K562 (cell line): ENCODE measurements at regions not wholly inside any gene's neighbourhood (a gene's known extent, or its start where the extent isn't known, plus 50 kb on each side); places are given as distances from the start of the nearest gene placed in this dataset.

Experiments used
- ATAC-seq: fragments of 200-7000 bp; cut with Tn5 transposase; 3 replicates; pipeline ENCODE4 v1.9.1; 2020; ENCODE audit warnings: moderate library complexity
- BruUV-seq: library from RNA; stranded (reverse); fragments of 400-500 nt; replicated peaks from 2 replicates; lab custom pipeline; 2021; lab: Mats Ljungman, UMichigan
- CTCF ChIA-PET: fragments of 300-600 bp; formaldehyde crosslinking; extraction: SDS; loops from one replicate; lab custom pipeline; 2021; ENCODE audit warnings: low intra/inter-chr PET ratio; lab: Yijun Ruan, JAX
- POLR2A ChIA-PET: fragments of 300-600, 350-650 bp; sonication (Branson Sonifier 250); formaldehyde crosslinking; extraction: SDS; loops from one replicate; lab custom pipeline; 2021; ENCODE audit warnings: antibody characterized with exemption, inconsistent platforms; lab: Yijun Ruan, JAX
- DNase-seq, 4 experiments: peaks; one replicate each; pipeline versions ENCODE4 v3.0.0 to v3.0.0-alpha.2; 2011 to 2018; ENCODE audit warnings: low spot score in 3 of 4, mixed read lengths in 3 of 4; ENCODE audit errors: extremely low read depth in 1 of 4
- FAIRE-seq: peaks from 2 replicates; lab custom pipeline; 2011; peaks lifted over from hg19 to GRCh38; lab: Jason Lieb, UNC
- H2AFZ ChIP-seq: 2 replicates; pipeline ENCODE4 v1.6.0; 2011; ENCODE audit warnings: low read depth, low read length, control low read depth, inconsistent platforms
- H3K27ac ChIP-seq: fragments of 200-600 bp; 3 replicates; pipeline ENCODE4 v1.8.0; 2011; ENCODE audit warnings: low read depth, mild to moderate bottlenecking, control low read depth, inconsistent platforms, low read length, moderate library complexity, mixed read lengths; ENCODE audit errors: extremely low read depth
- H3K27me3 ChIP-seq, 2 experiments: fragments of 300-600 bp in 1 of 2; 2 replicates in 1 of 2; 3 replicates in 1 of 2; pipeline versions ENCODE4 v1.6.0 to v1.8.0; 2011; ENCODE audit warnings: inconsistent platforms in 2 of 2, low read length in 2 of 2, mild to moderate bottlenecking in 1 of 2, mixed read lengths in 1 of 2, moderate library complexity in 1 of 2; ENCODE audit not compliant: control insufficient read depth in 2 of 2, insufficient read depth in 2 of 2
- H3K36me3 ChIP-seq: fragments of 300-600 bp; 3 replicates; pipeline ENCODE4 v1.8.0; 2011; ENCODE audit warnings: mild to moderate bottlenecking, low read length, inconsistent platforms; ENCODE audit not compliant: control insufficient read depth, insufficient read depth
- H3K4me1 ChIP-seq, 2 experiments: fragments of 200-600 bp in 1 of 2; replicated peaks in 1 of 2; 2 replicates in 1 of 2; 3 replicates in 1 of 2; pipeline versions ENCODE4 v1.5.1 to v1.8.0; 2011; ENCODE audit warnings: inconsistent platforms in 2 of 2, low read length in 2 of 2, mild to moderate bottlenecking in 1 of 2, mixed read lengths in 1 of 2, moderate library complexity in 1 of 2; ENCODE audit not compliant: control insufficient read depth in 2 of 2, insufficient read depth in 2 of 2
- H3K4me2 ChIP-seq: 2 replicates; pipeline ENCODE4 v1.6.1; 2011; ENCODE audit warnings: low read length, control low read depth, inconsistent platforms, mixed read lengths; ENCODE audit not compliant: insufficient read depth
- H3K4me3 ChIP-seq: fragments of 200-600 bp; sonication (generic), shearing (Covaris generic); 2 replicates; pipeline ENCODE4 v1.5.1; 2016; ENCODE audit warnings: control low read depth, inconsistent platforms
- H3K79me2 ChIP-seq: fragments of 200-600 bp; 3 replicates; pipeline ENCODE4 v1.8.0; 2011; ENCODE audit warnings: low read length, inconsistent platforms; ENCODE audit not compliant: control insufficient read depth, insufficient read depth
- H3K9ac ChIP-seq, 2 experiments: 2 replicates each; pipeline versions ENCODE4 v1.6.0 to v1.6.1; 2011; ENCODE audit warnings: low read depth in 2 of 2, low read length in 2 of 2, control low read depth in 1 of 2, inconsistent platforms in 1 of 2, mild to moderate bottlenecking in 1 of 2, mixed read lengths in 1 of 2; ENCODE audit not compliant: insufficient read depth in 1 of 2
- H3K9me1 ChIP-seq: one replicate; pipeline ENCODE4 v1.6.0; 2011; ENCODE audit warnings: inconsistent platforms, mild to moderate bottlenecking, low read length, moderate library complexity; ENCODE audit not compliant: control insufficient read depth, insufficient read depth
- H3K9me3 ChIP-seq: replicated peaks from 2 replicates; pipeline ENCODE4 v1.5.1; 2011; ENCODE audit warnings: low read depth, low read length, inconsistent platforms; ENCODE audit not compliant: control insufficient read depth, insufficient read depth
- H4K20me1 ChIP-seq: replicated peaks from 2 replicates; pipeline ENCODE4 v1.6.1; 2011; ENCODE audit warnings: low read length, inconsistent platforms, mixed read lengths; ENCODE audit not compliant: control insufficient read depth, insufficient read depth
- ARID2 ChIP-seq: fragments of 450-650 bp; IDR thresholded peaks from 2 replicates; pipeline ENCODE4 v1.6.1; 2017; ENCODE audit warnings: antibody characterized with exemption, mild to moderate bottlenecking
- ELF2 ChIP-seq: fragments of 250-450 bp; sonication (Bioruptor Pico); IDR thresholded peaks from 2 replicates; pipeline ENCODE4 v1.5.0; 2021; ENCODE audit warnings: mild to moderate bottlenecking
- KAT7 ChIP-seq: sonication (generic); formaldehyde crosslinking; IDR thresholded peaks from 2 replicates; pipeline ENCODE4 v1.8.0; 2022; ENCODE audit warnings: missing genetic modification reagents, mild to moderate bottlenecking, borderline replicate concordance
- TBP ChIP-seq: optimal IDR thresholded peaks from 2 replicates; pipeline ENCODE3; 2011; ENCODE audit warnings: low read depth, low read length, improper control_type of control experiment
- TEAD4 ChIP-seq, 2 experiments: sonication (generic) in 1 of 2; formaldehyde crosslinking in 1 of 2; IDR thresholded peaks; 2 replicates each; pipeline versions ENCODE4 v1.6.1 to v1.8.0; 2012 to 2022; ENCODE audit warnings: borderline replicate concordance in 1 of 2, inconsistent platforms in 1 of 2, low read length in 1 of 2, mild to moderate bottlenecking in 1 of 2, missing genetic modification reagents in 1 of 2
- ZNF184 ChIP-seq: sonication (generic); formaldehyde crosslinking; IDR thresholded peaks from 2 replicates; pipeline ENCODE4 v1.5.0; 2020; ENCODE audit warnings: missing genetic modification reagents
- WGBS: fragments of 100-300 bp; shearing (Covaris generic); methylation state at CpG from one replicate; pipeline ENCODE4 v1.1.6; 2016; ENCODE audit warnings: low coverage, mixed read lengths; ENCODE audit not compliant: insufficient coverage; ENCODE audit errors: missing lambda C conversion rate; 5-methylcytosine and 5-hydroxymethylcytosine counted together
- in situ Hi-C: fragments of 300-500 bp; cut with MboI; formaldehyde crosslinking; loops from 4 replicates; pipeline ENCODE4 v1.15.0; 2018; ENCODE audit warnings: inconsistent platforms, mixed read lengths
- intact Hi-C: fragments of 100-400 bp; cut with micrococcal nuclease; formaldehyde crosslinking; loops from 2 replicates; pipeline ENCODE4 v1.14.2; 2022
- TF ChIP-seq, protein P1 (sequence below): fragments of 450-650 bp; formaldehyde crosslinking; IDR thresholded peaks from 2 replicates; pipeline ENCODE4 v1.4.0; 2020; ENCODE audit warnings: mild to moderate bottlenecking, moderate library complexity
- TF ChIP-seq, protein P2 (sequence below): sonication (generic); formaldehyde crosslinking; IDR thresholded peaks from 2 replicates; pipeline ENCODE4 v1.8.0; 2022; ENCODE audit warnings: mild to moderate bottlenecking, missing genetic modification reagents
- TF ChIP-seq, protein P3 (sequence below): fragments of 450-650 bp; IDR thresholded peaks from 2 replicates; pipeline ENCODE4 v1.6.1; 2017; ENCODE audit warnings: mild to moderate bottlenecking, moderate library complexity
- TF ChIP-seq, protein P4 (sequence below): sonication (generic); formaldehyde crosslinking; IDR thresholded peaks from 2 replicates; pipeline ENCODE4 v1.8.1; 2022; ENCODE audit warnings: missing genetic modification reagents
- TF ChIP-seq, protein P5 (sequence below): fragments of 450-650 bp; IDR thresholded peaks from 2 replicates; pipeline ENCODE4 v1.6.1; 2018; ENCODE audit not compliant: partially characterized antibody

DNA sequence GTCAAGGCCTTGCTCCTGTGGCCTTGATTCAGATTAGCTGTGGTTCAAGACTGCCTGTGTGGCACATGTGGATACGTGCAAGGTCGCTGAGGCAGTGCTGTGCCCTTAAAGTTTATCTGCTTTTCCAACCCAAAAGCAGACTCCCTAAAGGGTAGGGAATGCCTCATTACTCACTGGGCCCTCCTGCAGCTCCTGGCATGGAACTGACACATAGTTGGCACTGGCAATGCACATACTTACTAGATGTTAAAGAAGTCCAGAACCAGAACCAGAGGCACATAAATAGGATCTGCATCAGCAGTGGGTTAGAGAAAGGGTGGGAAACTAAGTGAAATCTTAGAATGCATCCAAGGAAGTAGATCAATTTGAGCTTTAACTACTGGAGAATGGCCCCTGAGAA, 90.6 kb upstream of the MLN start (continued):
- TF ChIP-seq, protein P1, sequence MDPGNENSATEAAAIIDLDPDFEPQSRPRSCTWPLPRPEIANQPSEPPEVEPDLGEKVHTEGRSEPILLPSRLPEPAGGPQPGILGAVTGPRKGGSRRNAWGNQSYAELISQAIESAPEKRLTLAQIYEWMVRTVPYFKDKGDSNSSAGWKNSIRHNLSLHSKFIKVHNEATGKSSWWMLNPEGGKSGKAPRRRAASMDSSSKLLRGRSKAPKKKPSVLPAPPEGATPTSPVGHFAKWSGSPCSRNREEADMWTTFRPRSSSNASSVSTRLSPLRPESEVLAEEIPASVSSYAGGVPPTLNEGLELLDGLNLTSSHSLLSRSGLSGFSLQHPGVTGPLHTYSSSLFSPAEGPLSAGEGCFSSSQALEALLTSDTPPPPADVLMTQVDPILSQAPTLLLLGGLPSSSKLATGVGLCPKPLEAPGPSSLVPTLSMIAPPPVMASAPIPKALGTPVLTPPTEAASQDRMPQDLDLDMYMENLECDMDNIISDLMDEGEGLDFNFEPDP (CRISPR knock-in tag) = no peak
- TF ChIP-seq KAT7 (CRISPR knock-in tag) = no peak
- TF ChIP-seq, protein P2, sequence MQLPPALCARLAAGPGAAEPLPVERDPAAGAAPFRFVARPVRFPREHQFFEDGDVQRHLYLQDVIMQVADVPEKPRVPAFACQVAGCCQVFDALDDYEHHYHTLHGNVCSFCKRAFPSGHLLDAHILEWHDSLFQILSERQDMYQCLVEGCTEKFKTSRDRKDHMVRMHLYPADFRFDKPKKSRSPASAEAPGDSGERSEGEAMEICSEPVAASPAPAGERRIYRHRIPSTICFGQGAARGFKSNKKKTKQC (CRISPR knock-in tag) = no peak
- TF ChIP-seq, protein P3, sequence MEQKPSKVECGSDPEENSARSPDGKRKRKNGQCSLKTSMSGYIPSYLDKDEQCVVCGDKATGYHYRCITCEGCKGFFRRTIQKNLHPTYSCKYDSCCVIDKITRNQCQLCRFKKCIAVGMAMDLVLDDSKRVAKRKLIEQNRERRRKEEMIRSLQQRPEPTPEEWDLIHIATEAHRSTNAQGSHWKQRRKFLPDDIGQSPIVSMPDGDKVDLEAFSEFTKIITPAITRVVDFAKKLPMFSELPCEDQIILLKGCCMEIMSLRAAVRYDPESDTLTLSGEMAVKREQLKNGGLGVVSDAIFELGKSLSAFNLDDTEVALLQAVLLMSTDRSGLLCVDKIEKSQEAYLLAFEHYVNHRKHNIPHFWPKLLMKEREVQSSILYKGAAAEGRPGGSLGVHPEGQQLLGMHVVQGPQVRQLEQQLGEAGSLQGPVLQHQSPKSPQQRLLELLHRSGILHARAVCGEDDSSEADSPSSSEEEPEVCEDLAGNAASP = no peak
- TF ChIP-seq ARID2 = no peak
- no peak for TF ChIP-seq TBP

DNA sequence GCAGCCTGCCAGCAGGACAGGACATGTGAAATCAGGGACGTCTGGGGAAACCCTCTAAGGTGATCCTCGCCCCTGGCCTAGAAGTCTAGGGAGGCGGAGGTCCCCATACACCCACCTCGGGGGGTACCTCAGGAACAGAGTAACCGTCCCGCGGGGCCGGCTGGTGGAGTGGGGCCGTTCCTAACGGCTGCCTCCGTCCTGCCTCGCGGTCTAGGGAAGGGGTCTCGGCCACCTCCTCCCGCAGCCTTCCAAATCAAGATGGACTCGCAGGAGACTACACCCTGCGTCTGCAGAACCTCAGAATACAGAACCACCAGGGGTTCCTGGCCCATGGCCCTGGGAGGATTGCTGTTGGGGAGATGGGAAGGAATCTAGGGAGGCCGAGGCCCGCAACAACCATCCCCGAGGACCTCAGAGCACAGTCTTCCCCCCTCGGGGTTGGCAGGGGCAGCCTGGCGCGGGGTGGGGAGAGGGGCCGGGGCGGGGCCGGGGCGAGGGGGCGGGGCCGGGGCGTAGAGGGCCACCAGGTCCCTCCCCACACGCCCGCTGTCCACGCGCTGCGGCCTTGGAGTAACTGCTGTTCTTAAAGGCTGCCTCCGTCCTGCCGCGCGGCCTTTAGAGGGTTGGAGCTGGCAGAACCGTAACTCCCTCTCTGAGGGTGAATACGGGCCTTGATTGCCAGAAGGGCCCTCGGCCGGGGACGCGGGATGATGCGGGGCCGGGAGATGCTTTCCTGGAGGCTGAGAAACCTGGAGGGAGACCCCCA, 89.0 kb upstream of the MLN start:
- Histone ChIP-seq H3K9ac (peak overlapping the region in 1 of 2 experiments; percentile 45; a peak in 2 of 4 replicates), H2AFZ (no peak overlapping the region), H3K36me3 (no peaks in the 10 kb centered on the region), H3K4me1 (peaks cover 2 to 11% of the 10 kb centered on the region in 2 experiments; a peak in 4 of 5 replicates), H4K20me1 (no peaks in the 10 kb centered on the region), H3K9me1 (no peaks in the 10 kb centered on the region), H3K4me2 (no peak overlapping the region), H3K4me3 (no peak overlapping the region), H3K27me3 (peaks cover 46 to 67% of the 10 kb centered on the region in 2 experiments), H3K79me2 (no peaks in the 10 kb centered on the region), H3K27ac (no peak overlapping the region), H3K9me3 (no peaks in the 10 kb centered on the region)
- ATAC-seq (no peak; the same call in 2 of the 3 replicates), FAIRE-seq (no peak), DNase-seq (peak in 2 of 4 experiments; percentile 74 to 75)
- BruUV-seq = no TSS peak
- ChIA-PET POLR2A (no interaction called here), CTCF (no interaction called here)
- in situ Hi-C loops (no loop called here), intact Hi-C loops (no loop called here)
- WGBS = 31% methylated on average over 31 of the region's 47 CpGs
- TF ChIP-seq, protein P4, sequence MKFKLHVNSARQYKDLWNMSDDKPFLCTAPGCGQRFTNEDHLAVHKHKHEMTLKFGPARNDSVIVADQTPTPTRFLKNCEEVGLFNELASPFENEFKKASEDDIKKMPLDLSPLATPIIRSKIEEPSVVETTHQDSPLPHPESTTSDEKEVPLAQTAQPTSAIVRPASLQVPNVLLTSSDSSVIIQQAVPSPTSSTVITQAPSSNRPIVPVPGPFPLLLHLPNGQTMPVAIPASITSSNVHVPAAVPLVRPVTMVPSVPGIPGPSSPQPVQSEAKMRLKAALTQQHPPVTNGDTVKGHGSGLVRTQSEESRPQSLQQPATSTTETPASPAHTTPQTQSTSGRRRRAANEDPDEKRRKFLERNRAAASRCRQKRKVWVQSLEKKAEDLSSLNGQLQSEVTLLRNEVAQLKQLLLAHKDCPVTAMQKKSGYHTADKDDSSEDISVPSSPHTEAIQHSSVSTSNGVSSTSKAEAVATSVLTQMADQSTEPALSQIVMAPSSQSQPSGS = no peak
- TF ChIP-seq ELF2 (CRISPR knock-in tag) (no peak), ZNF184 (CRISPR knock-in tag) (no peak), TEAD4 (IDR thresholded peaks at IDR 0.05; ENCODE audit: low read length) (no peak), TEAD4 (CRISPR knock-in tag; IDR thresholded peaks at IDR 0.05; ENCODE audit: borderline replicate concordance) (no peak)
- TF ChIP-seq, protein P5, sequence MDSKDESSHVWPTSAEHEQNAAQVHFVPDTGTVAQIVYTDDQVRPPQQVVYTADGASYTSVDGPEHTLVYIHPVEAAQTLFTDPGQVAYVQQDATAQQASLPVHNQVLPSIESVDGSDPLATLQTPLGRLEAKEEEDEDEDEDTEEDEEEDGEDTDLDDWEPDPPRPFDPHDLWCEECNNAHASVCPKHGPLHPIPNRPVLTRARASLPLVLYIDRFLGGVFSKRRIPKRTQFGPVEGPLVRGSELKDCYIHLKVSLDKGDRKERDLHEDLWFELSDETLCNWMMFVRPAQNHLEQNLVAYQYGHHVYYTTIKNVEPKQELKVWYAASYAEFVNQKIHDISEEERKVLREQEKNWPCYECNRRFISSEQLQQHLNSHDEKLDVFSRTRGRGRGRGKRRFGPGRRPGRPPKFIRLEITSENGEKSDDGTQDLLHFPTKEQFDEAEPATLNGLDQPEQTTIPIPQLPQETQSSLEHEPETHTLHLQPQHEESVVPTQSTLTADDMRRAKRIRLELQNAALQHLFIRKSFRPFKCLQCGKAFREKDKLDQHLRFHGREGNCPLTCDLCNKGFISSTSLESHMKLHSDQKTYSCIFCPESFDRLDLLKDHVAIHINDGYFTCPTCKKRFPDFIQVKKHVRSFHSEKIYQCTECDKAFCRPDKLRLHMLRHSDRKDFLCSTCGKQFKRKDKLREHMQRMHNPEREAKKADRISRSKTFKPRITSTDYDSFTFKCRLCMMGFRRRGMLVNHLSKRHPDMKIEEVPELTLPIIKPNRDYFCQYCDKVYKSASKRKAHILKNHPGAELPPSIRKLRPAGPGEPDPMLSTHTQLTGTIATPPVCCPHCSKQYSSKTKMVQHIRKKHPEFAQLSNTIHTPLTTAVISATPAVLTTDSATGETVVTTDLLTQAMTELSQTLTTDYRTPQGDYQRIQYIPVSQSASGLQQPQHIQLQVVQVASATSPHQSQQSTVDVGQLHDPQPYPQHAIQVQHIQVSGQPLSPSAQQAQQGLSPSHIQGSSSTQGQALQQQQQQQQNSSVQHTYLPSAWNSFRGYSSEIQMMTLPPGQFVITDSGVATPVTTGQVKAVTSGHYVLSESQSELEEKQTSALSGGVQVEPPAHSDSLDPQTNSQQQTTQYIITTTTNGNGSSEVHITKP = no peak
